Midbrain (tissue), 1 donor: ENCODE measurements at regions not wholly inside any gene's neighbourhood (a gene's known extent, or its start where the extent isn't known, plus 50 kb on each side); places are given as distances from the start of the nearest gene placed in this dataset.

Experiments
- DNase-seq: peaks from one replicate; lab custom pipeline; 2025; lab: John Stamatoyannopoulos, UW

DNA sequence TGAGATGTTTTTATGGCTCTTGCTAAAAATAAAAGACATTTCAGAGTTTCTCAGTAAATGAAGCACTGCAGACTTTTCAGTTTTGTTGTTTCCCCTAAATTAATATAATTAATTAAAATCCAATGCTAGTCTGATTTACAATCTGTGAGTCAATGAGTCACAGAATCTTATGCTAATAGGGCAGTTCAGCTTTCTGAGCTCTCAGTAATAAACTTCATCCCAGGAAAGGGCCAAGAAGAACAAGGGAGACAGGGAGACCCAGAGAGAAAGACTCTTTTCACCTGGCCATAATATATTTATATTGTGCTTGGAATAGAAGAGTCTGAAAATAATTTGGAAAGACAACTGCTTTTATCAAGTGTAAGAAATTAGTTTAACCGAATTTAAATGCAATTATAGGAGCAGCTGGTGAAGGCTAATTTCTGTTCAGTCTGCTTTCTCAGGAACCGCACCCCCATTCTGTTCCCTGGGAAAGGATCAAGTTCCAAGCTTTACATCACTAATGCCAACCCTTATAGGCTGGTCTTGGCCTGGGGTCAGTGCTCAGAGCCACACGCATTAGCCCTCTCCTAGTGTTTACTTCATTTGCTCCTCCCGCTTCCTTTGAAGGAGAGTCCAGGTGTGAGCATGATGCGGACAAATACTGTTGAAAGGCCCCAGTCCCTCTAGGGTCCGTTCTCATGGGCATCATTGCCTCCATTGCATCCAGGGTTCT is 145.6 kb downstream of the ZBTB18 start:
- no peak for DNase-seq

DNA sequence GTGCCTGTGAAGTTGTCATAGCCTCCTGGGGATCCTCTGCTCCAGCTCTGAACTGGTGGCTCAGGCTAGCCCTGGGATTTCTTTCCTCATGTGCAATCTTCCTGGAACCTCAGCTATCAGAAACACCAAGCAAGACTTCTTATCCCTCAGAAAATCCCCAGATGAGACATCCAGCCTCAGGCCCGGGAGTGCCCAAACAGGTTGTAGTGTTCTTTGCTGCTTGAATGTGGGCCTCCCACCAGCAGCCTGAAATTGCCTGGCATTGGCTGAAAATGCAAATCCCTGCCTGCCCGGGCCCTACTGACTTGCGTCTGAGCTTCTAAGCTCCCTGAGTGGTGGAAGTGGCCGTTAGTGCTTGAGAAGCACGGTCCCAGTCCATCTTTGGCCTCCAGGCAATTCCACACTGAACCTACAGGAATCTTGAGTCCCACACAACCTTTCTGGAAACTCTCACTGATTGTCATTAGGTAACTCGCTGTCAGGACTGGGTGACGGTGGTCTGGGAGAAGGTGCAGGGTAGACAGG is 146.8 kb downstream of the ZBTB18 start:
- DNase-seq = no peak

DNA sequence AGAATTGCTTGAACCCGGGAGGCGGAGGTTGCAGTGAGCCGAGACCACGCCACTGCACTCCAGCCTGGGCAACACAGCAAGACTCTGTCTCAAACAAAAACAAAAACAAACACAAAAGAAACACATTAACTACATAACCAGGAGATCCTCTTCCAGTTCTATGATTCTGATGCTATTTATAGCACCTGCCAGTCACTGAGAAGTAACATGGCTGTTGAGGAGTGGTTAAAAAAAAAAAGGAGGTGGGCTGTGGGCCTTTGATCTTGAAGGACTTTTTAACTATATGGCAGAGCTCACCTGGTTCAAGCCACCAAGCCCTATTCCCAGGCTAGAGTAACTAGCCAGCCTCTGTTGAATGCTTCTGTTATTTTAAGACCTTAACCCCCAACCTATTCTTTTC is 148.8 kb downstream of the ZBTB18 start:
- no peak for DNase-seq

DNA sequence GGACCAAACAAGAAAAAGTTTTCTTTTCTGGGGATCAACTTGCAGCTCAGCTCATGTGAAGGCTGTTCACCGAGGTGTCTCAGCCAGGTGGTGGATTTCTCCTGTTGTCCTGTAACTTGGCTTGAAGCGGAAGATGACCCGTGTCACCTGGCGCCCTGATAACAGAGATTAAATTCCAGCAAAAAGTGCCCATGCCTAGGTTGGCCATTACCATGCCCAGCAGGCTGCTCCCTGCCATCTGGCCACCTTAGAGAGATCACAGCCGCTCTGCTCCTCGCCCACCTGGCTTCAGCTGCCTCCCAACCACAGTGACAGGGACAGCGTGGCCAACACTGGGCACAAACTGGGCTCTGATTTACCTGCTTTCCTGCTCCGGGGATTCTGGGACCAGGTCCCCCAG is 149.5 kb downstream of the ZBTB18 start:
- DNase-seq = no peak

DNA sequence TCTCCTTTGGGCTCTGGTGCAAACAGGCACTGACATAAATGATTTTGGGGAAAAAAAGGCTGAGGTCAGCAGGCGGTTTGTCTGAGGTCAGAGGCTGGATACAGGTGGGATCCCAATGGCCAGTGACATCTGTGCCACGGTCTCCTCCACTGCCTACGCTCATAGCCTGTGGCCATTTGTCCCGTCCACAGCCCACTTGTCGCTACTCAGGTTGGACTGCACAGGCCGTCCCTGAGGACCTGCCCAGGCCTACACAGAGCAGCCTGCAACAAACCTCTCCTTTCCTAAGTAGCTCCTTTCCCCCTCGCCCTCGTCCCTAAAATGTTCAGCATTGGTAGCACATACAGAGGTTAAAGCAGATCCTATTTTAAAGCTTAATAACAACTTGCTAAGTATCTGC is 150.7 kb downstream of the ZBTB18 start:
- no peak for DNase-seq

DNA sequence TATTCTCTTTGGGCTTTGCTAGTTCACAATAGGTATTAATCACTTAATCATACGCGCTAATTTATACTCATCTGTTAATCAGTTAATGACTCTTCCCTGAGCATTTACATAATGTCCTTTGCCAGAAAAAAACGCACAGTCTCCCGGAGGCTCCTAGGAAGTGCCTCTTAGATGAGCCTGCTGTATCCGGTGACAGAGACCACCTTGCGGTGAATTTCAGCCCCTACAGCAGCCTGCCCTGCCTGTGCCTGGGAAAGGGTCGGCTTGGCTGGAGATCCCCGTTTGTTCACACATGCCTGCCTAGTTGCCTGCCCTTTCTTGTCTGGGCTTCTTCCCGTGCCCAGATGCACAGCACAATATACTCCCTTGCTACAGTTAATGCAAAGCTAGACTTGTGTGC is 152.9 kb downstream of the ZBTB18 start:
- DNase-seq = no peak

DNA sequence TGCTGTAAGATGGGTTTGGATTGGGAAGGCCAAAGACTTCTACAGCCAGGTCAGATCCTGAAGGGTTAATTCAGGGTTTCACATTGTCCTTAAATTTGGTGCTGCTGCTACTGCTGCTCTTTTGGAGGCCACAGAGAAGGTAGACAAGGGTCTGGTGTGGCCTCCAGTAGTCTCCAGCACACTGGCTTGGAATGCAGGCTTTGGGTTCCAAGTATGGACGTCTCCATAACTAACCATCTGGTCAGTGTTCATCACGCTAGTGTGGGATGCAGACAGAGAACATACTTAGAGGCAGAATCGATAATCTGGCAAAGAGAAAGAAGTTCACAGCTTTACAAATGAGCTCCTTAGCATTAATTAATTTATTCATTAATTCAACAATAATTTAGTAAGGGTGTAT is 154.1 kb downstream of the ZBTB18 start:
- no peak for DNase-seq

DNA sequence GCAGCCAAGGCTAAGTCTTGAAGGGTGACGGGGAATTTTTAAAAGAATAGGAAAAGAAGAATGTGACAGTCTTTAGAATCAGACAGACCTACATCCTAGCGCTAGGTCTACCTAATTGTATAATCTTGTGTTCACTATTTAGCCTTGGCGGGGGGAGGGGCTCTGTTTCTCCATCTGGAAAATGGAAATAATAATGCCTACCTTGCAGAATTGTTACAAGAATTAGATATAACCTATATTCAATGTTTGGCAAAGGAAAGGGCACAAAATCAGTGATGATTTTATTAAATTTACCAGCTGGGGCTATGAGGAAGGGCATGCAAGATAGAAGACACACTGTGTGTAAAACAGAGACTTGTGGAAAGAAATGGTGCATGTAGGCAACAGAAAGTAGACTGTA is 154.8 kb downstream of the ZBTB18 start:
- no peak for DNase-seq

DNA sequence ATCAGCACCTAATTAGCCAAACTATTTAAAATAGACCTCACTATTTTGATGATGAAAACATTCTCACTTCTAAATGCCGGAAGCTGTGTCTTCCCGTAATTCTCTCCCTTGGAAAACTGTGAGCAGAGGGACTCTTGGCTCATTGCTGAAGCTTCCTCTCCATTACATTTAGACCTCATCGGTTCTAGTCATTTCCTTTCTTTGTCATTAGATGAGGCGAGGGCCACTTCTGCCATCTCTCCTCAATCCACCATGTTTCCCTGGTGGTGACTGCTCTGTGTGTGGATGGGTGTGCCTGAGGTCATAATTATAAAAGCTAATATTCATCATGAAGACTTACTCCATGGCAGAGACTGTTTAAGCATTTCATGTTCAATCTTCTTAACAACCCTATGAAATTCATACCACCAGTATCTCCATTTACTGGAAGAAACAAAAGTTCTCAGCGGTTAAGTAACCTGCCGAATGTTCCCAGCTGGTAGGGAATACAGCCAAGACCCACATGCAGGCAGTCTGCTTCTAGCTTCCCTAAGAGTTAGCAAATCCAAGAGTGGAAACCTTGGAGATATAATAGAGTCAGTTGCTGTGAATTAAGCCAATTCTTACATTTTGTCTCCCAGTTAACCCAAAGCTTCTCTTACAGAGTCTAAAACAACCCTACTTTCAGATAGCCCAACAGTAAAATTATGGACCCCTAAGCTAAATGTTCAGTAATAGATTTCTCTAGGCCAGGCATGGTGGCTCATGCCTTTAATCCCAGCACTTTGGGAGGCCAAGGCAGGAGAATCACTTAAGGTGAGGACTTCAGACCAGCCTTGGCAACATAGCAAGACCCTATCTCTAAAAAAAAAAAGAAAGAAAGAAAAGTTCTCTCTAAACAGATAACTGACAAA is 156.2 kb downstream of the ZBTB18 start:
- DNase-seq = no peak

DNA sequence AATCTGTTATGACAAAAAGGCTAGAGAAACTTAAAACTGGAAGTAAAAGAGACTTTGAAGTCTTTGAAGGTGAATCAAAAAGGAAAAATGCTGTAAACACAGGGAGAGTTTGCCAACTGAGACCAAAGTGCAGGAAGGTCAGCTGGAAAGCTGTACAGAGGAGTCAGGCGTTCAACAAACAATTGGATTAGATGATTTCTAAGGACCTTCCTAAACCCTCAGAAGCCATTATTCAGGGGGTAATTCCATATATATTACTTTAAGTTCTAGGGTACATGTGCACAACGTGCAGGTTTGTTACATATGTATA is 156.8 kb downstream of the ZBTB18 start:
- no peak for DNase-seq

DNA sequence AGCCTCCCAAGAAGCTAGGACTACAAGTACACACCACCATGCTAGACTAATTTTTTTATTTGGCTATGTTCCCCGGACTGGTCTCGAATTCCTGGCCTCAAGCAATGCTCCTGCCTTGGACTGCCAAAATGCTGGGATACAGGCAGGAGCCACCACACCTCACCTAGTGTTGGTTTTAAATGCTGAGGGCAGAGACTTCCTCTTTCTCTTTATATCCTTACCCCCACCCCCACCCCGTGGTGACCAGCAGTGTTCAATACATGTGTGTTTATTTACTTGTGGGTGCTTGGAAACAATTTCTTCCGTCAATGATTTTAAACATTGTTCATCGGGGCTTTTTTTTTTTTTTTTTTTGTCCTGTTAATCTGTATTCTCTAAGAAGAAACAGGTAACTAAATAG is 158.9 kb downstream of the ZBTB18 start:
- no peak for DNase-seq

DNA sequence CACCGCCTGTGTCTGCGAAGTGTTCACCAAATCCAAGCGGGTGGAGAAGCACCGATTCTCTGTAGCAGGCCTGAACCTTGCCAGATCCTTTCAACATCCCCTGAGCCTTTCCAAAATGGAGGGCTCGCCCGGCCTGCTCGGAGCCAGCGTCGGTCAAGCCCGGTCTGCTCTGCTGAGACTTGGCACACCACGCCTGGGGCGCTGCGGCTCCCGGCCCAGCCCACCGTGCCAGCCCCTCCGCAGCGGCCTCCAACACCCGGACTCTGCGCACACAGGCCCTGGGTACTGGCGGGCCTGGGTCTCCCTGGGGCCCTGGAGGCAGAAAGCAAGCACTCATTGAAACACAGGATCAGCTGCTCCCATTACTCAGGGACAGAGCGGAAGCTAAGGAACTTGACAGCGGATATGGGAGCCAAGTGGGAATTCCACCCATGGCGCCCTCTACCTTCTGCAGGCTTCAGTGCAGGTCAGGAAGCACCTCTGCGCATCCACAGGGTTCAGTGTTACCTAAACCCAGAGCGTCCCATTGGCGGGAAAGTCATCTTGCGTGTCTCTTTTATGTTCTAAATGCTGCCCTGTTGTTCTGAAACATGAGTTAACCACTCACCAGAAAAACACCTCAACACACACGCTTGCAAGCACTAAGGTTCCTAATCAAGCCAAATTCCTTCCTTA is 159.9 kb downstream of the ZBTB18 start:
- no peak for DNase-seq

DNA sequence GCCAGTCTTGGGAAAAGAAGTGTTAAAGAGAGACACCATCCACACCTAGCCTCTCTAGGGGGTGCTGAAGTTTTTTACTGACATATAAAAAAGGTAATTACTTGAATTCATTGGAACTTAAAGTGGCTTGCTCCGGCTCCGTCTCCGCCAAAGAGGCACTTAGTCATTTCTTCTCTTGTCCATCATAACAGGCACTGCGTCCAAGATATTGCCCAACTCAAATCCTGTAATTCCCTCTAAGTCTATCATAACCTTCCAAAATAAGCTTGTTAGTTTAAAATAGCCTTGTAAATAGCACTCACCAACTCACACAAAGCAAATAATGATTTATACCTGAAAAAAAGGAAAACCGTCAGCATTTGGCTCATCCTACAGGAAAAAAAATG is 160.5 kb downstream of the ZBTB18 start:
- no peak for DNase-seq

DNA sequence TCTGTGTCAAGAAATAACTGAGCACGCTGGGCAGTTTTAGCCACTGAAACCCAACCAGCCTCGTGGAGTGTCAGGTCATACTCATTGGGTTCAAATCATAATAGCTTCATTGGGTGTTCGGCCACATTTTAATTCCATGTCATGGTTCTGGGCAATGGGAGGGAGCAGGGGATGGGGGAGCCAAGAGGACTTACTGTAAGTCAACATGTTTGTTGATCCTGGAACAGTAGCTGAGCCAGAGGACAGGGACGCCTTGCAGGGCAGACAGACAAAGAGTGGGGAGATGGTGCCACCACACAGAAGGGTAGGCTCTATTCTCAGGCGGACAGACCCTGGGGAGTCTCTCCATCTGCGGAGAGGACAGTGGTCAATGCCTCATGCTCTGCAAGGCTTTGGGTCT is 161.1 kb downstream of the ZBTB18 start:
- no peak for DNase-seq

DNA sequence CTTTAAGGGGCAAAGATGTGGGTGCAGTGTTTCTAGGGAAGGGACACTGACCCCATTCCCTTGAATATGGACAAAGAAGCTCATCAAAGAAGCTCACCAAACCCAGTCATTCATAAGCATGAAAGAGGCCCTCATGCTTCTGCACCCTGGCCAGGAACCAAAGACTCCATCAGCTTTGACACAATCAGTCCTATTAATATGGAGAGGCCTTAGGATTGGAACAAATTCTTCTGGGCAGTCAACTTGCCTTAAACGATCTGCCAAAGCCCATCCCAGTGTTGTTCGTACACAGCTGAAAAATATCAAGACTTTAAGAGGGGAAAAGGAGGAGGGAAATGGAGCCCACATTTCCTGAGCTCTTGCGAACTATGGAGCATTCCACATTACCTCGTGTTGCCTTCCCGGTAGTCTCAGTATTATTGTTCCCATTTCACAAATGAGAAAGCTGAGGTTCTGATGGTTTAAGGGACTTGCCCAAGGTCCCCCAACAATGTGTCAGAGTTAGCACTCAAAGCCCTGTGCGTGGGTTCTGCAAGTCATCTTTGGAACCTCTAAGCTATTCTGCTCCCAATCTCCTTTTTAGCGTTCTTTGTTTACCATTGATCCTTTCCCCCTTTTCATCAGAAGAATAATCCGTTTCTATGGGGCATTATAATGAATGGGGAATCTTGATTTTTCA is 161.9 kb downstream of the ZBTB18 start:
- DNase-seq = peak; percentile 53

DNA sequence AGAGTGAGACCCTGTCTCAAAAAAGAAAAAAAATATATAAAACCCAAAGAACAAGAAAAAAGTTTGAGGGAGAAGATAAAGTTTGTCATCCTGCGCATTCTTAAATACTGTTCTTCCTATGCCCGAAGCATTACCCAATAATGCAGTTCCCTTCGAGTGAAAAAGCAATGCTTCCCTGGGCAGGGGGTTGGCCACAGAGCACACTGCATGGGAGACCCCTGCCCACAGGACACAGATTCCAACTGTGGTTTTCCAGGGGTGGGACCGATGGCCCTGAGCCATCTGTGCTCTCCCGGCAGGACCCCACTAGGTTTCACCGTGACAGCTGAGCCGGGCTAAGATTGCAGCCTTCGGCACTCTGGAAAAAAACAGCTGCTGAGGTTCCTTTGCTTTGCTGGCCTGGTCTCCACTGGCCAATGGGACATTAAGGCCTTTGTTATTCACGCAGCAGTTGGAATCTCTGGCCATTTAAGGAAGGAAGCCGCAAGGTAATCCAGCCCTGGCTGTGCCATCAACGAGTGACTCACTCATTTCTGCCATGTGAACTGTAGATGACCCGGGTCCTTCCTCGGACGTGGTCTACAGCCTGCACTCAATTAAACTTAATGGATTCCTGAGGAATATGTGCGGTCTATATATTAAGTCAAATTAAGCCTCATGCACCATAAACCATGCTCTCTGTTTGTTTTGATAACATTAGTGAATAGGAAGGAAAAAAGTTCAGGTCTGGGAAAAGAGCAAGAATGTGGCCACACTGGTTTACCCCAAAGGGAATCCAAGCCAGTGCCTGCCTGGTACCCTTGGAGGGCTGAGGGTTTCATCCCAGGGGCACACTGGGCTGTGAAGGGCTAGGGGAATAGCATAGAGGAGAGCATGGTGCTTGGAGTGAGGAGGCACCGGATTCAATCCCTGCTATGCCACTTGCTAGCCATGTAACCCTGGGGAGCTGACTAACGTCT is 163.2 kb downstream of the ZBTB18 start:
- DNase-seq = no peak

DNA sequence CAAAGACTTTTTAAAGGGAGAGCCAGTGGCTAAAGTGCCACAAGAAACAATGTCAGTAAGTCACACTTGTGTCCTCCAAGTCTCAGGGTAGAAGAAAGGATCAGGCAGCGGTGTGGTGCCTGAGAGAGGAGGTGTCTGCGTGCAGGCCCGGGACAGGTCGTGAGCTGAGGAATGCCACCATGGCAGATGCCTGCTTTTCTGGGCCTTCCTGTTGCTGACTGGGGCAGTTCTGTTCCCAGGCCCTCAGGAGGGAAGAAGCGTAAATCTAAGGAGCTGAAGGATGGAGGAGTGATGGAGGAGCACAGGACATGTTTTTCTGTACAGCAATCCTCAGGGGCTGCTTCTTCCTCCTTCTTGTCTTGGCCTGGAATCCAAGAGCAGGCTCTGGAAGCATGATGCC is 165.8 kb downstream of the ZBTB18 start:
- no peak for DNase-seq

DNA sequence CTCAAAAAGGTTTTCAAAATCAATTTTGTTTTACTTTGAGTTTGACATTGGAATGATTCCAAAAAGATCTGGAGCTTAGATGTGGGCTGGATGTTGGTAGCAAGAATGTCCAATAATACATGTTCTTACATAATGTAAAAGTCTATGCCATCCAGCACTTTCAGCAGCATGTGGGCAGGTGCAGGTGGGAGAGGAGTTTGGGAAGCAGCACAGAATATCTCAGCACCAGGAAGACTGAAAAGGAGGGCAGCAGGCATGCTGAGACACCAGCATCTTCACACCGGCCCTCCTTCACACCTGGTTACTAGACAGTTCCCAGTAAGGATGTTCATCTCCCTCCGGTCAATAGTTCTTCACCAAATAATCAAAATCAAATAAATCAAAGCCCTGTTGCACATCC is 166.6 kb downstream of the ZBTB18 start:
- no peak for DNase-seq

DNA sequence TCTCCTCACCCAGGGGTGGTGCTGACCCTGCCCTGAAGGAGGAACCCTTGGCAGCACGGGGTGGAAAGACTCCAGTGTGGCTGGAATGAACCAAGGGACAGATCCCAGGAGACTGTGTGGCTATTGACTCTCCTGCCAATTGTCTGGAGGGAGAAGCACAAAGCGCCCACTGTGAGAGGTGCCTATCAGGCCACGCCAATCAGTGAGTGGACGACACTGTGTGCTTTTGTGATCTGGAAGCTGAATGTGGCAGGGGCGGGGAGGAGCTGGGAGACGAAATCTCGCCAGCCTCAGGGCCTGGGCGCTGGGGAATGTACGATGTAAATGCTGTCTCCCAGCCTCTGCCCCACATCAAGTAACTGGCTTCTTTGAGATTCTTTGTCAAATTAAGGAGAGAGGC is 167.1 kb downstream of the ZBTB18 start:
- DNase-seq = peak; percentile 76

DNA sequence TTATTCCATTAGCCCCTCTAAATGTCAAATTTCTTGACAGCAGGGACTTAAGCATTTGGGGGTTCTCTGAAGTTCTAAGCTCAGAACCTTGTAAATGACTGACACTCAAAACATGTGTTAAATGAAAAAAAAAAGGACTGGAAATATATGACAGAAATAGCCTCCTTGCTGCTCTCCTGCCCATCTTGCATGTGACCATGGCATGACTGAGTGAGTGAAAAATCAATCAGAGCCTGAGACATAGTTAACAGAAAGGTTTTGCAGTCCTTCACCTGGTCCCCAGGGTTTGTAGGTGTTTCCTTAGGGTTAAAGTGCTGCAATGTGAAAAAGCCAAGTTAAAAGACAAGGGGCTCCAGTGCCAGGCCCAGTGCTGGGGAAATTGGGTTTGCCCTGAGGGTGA is 168.1 kb downstream of the ZBTB18 start:
- DNase-seq = no peak

DNA sequence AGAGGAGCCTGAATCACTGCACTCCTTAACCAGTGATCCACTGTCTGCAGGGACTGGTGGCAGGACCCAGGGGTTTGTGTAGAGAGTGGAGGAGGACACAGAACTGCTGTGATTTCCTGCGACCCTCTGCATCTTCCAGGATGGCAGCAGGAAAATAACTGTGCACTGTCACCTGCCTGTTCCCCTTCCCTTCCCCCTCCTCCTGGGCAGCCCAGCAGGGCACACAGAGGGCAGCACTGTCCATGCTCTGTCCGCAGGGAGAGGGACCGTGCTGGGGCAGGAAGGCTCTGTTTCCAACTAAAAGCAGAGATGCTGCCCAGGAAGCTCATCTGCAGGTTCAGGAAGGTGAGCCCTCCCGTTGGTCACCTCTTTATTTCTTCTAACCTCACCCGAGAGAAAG is 168.7 kb downstream of the ZBTB18 start:
- DNase-seq = no peak
